WERI-Rb-1 (cell line): ENCODE measurements at regions not wholly inside any gene's neighbourhood (a gene's known extent, or its start where the extent isn't known, plus 50 kb on each side); places are given as distances from the start of the nearest gene placed in this dataset.

Experiments
- DNase-seq: peaks from one replicate; pipeline ENCODE4 v3.0.0-alpha.2; 2020
- H3K27ac ChIP-seq: fragments of 250-450 bp; sonication (Bioruptor Pico); 2 replicates; pipeline ENCODE4 v1.5.1; 2020; ENCODE audit warnings: mild to moderate bottlenecking, moderate library complexity
- H3K27me3 ChIP-seq: fragments of 250-450 bp; sonication (Bioruptor Pico); 2 replicates; pipeline ENCODE4 v1.5.1; 2021; ENCODE audit warnings: mild to moderate bottlenecking, low read depth, moderate library complexity; ENCODE audit not compliant: insufficient read depth, severe bottlenecking
- H3K36me3 ChIP-seq: fragments of 250-450 bp; sonication (Bioruptor Pico); 2 replicates; pipeline ENCODE4 v1.5.1; 2020; ENCODE audit warnings: mild to moderate bottlenecking, moderate library complexity
- H3K4me3 ChIP-seq: 2 replicates; pipeline ENCODE4 v1.5.1; 2011; ENCODE audit warnings: low read depth, mild to moderate bottlenecking, control low read depth, low read length
- H3K9me3 ChIP-seq: fragments of 250-450 bp; sonication (Bioruptor Pico); 2 replicates; pipeline ENCODE4 v1.5.1; 2021; ENCODE audit warnings: mild to moderate bottlenecking, moderate library complexity; ENCODE audit not compliant: severe bottlenecking
- TF ChIP-seq, protein P1 (sequence below): IDR thresholded peaks from 2 replicates; pipeline ENCODE4 v1.5.1; 2011; ENCODE audit warnings: low read depth, mild to moderate bottlenecking, control low read depth, inconsistent platforms, low read length

DNA sequence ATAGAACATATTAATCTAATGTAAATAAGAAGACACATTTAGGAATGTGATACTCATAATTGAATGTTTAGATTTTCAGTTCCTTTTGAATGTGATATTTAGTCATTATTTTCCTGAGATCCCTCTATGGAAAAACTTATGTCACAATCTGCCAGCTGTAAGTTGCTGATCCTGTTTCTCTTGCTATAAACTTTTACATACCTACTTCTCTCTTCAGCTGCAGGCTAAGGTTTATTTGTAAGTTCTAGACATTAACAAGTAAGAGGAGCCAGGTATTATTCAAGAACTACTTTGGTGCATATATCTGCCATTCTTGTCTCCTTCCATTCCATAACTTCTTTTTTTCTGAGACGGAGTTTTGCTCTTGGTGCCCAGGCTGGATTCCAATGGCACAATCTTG is 462.4 kb downstream of the PRR16 start:
- Histone ChIP-seq H3K27me3 (no peaks in the 10 kb centered on the region), H3K36me3 (no peaks in the 10 kb centered on the region), H3K4me3 (no peak overlapping the region), H3K27ac (no peak overlapping the region), H3K9me3 (no peaks in the 10 kb centered on the region)
- TF ChIP-seq, protein P1, sequence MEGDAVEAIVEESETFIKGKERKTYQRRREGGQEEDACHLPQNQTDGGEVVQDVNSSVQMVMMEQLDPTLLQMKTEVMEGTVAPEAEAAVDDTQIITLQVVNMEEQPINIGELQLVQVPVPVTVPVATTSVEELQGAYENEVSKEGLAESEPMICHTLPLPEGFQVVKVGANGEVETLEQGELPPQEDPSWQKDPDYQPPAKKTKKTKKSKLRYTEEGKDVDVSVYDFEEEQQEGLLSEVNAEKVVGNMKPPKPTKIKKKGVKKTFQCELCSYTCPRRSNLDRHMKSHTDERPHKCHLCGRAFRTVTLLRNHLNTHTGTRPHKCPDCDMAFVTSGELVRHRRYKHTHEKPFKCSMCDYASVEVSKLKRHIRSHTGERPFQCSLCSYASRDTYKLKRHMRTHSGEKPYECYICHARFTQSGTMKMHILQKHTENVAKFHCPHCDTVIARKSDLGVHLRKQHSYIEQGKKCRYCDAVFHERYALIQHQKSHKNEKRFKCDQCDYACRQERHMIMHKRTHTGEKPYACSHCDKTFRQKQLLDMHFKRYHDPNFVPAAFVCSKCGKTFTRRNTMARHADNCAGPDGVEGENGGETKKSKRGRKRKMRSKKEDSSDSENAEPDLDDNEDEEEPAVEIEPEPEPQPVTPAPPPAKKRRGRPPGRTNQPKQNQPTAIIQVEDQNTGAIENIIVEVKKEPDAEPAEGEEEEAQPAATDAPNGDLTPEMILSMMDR, result no peak
- no peak for DNase-seq

DNA sequence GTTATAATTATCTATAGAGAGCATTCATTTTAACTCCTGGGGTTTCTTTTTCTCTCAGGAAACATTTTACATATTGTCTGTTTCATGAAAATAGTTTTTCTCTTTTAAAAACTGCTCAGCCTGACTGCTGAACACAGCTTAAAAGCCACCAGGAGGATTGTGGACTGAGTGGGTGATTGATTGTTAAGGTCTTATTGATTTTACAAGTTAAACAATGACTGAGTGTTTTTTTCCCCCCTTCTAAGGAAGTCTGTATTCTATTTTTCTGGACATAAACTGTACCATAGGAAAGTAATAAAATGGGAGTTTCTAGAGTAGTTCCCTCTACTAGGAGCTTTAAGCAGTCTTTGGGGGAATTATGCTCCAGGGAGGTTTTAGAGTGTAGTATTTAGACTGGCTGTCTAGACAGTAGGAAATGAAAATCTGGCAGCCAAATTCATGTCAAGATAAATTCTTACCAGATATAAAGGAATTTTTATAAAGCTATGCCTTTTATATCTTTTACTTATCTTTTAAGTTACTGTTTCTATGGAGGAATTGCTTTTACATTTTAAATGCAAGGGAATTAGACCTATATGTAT is 463.9 kb downstream of the PRR16 start:
- DNase-seq, result no peak
- Histone ChIP-seq H3K4me3 (no peak overlapping the region), H3K9me3 (no peaks in the 10 kb centered on the region), H3K27me3 (no peaks in the 10 kb centered on the region), H3K27ac (no peak overlapping the region), H3K36me3 (no peaks in the 10 kb centered on the region)
- TF ChIP-seq, protein P1, result no peak

DNA sequence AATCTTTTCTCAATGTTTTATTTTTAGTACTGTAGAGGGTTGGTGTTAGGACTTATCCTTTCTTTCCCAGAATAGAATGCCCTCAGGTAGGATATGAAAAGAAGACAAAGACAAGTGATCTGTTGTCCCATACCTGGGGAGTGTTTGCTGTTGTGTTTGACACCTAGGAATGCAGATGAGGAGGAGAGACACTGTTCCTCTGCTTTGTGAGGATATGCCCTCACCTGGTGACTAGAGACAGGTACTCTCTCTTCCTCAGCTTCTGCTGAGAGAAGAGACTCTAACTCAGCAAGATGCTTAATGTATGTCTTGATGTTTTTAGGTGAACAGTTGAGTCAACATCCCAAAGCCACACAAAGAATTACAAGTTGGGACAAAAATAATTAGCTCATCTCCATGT is 468.4 kb downstream of the PRR16 start:
- Histone ChIP-seq H3K4me3 (no peak overlapping the region), H3K27me3 (no peaks in the 10 kb centered on the region), H3K36me3 (no peaks in the 10 kb centered on the region), H3K9me3 (no peaks in the 10 kb centered on the region), H3K27ac (no peak overlapping the region)
- TF ChIP-seq, protein P1, result no peak
- no peak for DNase-seq

DNA sequence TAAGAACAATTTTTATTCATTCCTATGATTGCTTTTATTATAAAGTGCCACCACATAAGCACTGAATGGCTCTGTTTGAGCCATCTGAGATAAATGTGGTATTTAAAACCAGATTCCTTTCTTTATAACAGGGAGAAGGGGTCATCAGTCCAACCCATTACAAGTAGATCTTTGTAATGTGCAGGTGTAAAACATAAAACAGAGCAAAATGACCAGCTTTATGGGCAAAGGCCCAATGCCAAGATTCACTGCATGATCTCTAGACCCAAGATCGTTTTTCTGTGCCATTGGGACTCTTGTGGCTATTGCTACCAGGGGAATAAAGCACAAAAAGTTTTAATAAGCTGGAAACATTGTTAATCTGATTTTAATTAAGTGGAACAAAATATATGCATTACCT is 469.9 kb downstream of the PRR16 start:
- no peaks in the 10 kb centered on the region for H3K27me3 ChIP-seq
- TF ChIP-seq, protein P1, result no peak
- no peaks in the 10 kb centered on the region for H3K9me3 ChIP-seq
- H3K4me3 ChIP-seq, result no peak overlapping the region
- no peaks in the 10 kb centered on the region for H3K36me3 ChIP-seq
- no peak for DNase-seq
- no peak overlapping the region for H3K27ac ChIP-seq

DNA sequence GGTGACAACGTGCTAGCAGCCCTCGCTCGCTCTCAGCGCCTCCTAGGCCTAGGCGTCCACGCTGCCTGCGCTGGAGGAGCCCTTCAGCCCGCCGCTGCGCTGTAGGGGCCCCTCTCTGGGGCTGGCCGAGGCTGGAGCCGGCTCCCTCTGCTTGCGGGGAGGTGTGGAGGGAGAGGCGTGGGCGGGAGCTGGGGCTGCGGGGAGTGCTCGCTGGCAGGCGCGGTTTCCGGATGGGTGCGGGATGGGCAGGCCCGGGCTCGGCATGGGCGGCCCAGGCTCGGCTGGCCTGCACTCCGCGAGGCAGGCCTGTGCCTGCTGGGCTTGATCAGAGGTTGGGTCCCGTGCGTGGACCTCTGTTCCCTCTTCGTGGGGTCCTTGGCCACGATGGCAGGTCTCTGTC is 472.6 kb downstream of the PRR16 start:
- Histone ChIP-seq H3K9me3 (no peaks in the 10 kb centered on the region), H3K36me3 (no peaks in the 10 kb centered on the region), H3K27ac (no peak overlapping the region), H3K4me3 (no peak overlapping the region), H3K27me3 (no peaks in the 10 kb centered on the region)
- DNase-seq, result no peak
- TF ChIP-seq, protein P1, result no peak

DNA sequence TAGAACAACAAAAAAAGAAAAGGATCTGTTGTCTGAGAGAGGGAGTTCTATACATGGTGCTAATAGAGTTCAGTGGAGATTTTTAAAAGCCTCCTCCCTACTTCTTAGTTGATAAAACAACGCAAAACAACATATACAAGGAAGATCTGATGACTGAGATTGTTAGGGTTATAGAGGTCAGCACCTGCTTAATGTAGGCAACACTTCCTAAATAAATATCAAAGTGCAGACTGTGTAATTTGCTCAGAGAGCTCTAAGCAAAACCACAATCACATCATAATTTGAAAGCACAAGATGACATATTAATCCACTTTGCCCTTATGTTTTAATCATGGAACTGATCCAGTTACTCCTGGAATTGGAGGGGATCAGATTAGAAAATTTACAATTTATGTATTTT is 474.5 kb downstream of the PRR16 start:
- TF ChIP-seq, protein P1, result no peak

More for the DNA sequence above, 474.5 kb downstream of the PRR16 start:
- Histone ChIP-seq H3K9me3 (no peaks in the 10 kb centered on the region), H3K27ac (no peak overlapping the region), H3K27me3 (no peaks in the 10 kb centered on the region), H3K36me3 (no peaks in the 10 kb centered on the region), H3K4me3 (no peak overlapping the region)
- no peak for DNase-seq
